A549 (cell line): ENCODE measurements at regions not wholly inside any gene's neighbourhood (a gene's known extent, or its start where the extent isn't known, plus 50 kb on each side); places are given as distances from the start of the nearest gene placed in this dataset.

Experiments
- BHLHE40 ChIP-seq: IDR thresholded peaks from 2 replicates; pipeline ENCODE4 v1.6.1; 2012; ENCODE audit warnings: low read depth, low read length, inconsistent platforms
- CEBPB ChIP-seq, 2 experiments: fragments of >200 bp in 1 of 2; sonication (Bioruptor Twin) in 1 of 2; formaldehyde crosslinking in 1 of 2; IDR thresholded peaks; 2 replicates each; pipeline ENCODE4 v1.6.1; 2012 to 2016
- CTCF ChIP-seq: fragments of >200 bp; sonication (Bioruptor Twin); formaldehyde crosslinking; IDR thresholded peaks from 3 replicates; pipeline ENCODE4 v1.5.1; 2016
- EP300 ChIP-seq, 2 experiments: fragments of >200 bp; sonication (Bioruptor Twin); formaldehyde crosslinking; IDR thresholded peaks; 2 replicates in 1 of 2; 3 replicates in 1 of 2; pipeline ENCODE4 v1.6.1; 2016 to 2017
- FOSB ChIP-seq: fragments of 250-450 bp; sonication (Bioruptor Pico); IDR thresholded peaks from 2 replicates; pipeline ENCODE4 v1.5.0; 2020; ENCODE audit warnings: mild to moderate bottlenecking, moderate library complexity
- NPAS2 ChIP-seq: fragments of 250-450 bp; sonication (Bioruptor Pico); IDR thresholded peaks from 2 replicates; pipeline ENCODE4 v1.8.0; 2022; ENCODE audit warnings: mild to moderate bottlenecking, moderate library complexity, borderline replicate concordance
- POLR2A ChIP-seq: IDR thresholded peaks from 2 replicates; pipeline ENCODE4 v1.6.1; 2012; ENCODE audit warnings: mild to moderate bottlenecking, low read length
- RAD21 ChIP-seq, 2 experiments: fragments of >200 bp in 1 of 2; sonication (Bioruptor Twin) in 1 of 2; formaldehyde crosslinking in 1 of 2; IDR thresholded peaks in 1 of 2; conservative IDR thresholded peaks in 1 of 2; 2 replicates in 1 of 2; 3 replicates in 1 of 2; pipeline ENCODE4 v1.6.1; 2012 to 2018; ENCODE audit warnings: inconsistent platforms in 1 of 2
- ZFP36 ChIP-seq: fragments of 450-650 bp; IDR thresholded peaks from 2 replicates; pipeline ENCODE4 v1.6.1; 2014; ENCODE audit warnings: borderline replicate concordance; ENCODE audit not compliant: partially characterized antibody
- ZSCAN20 ChIP-seq: fragments of 250-450 bp; sonication (Bioruptor Pico); IDR thresholded peaks from 2 replicates; pipeline ENCODE4 v1.8.0; 2022; ENCODE audit warnings: mild to moderate bottlenecking, moderate library complexity

GRCh38 chr5:68480335-68480940 is 264.9 kb downstream of the PIK3R1 start:
- TF ChIP-seq CTCF (no peak), RAD21 (conservative IDR thresholded peaks at IDR 0.05 in 1 of 2, IDR thresholded peaks at IDR 0.05 in 1 of 2) (no peak), NPAS2 (CRISPR knock-in tag) (no peak), CEBPB (IDR thresholded peaks at IDR 0.05) (no peak), ZSCAN20 (CRISPR knock-in tag) (no peak), BHLHE40 (no peak), EP300 (IDR thresholded peaks at IDR 0.05) (no peak), POLR2A (no peak), FOSB (CRISPR knock-in tag) (no peak), ZFP36 (no peak)
